Lower leg skin (tissue), 4 donors: ENCODE measurements at regions not wholly inside any gene's neighbourhood (a gene's known extent, or its start where the extent isn't known, plus 50 kb on each side); places are given as distances from the start of the nearest gene placed in this dataset.
A peak's percentile ranks its signal among the peaks of the same experiment; 100 is the strongest.

ENCODE experiments used
- DNase-seq, 2 donors: peaks; one replicate each; pipeline ENCODE4 v3.0.0-alpha.2; 2019; ENCODE audit warnings: low spot score in 2 of 2
- H3K4me3 ChIP-seq: fragments of 200-600 bp; sonication (generic); 2 replicates; pipeline ENCODE4 v1.5.1; 2017; ENCODE audit warnings: mild to moderate bottlenecking, low read depth; ENCODE audit not compliant: poor library complexity, severe bottlenecking
- CTCF ChIP-seq, 3 donors: fragments of 450-650 bp; IDR thresholded peaks; one replicate each; pipeline ENCODE4 v1.5.1; 2016; ENCODE audit warnings: antibody characterized with exemption in 3 of 3, mild to moderate bottlenecking in 3 of 3, moderate library complexity in 2 of 3
- POLR2A ChIP-seq, 2 donors: fragments of 450-650 bp; IDR thresholded peaks; one replicate each; pipeline ENCODE4 v1.6.1; 2016 to 2017; ENCODE audit warnings: antibody characterized with exemption in 2 of 2, mild to moderate bottlenecking in 1 of 2, moderate library complexity in 1 of 2
- WGBS, 2 donors: methylation state at CpG; one replicate each; pipeline ENCODE4 v1.1.5; 2018; 5-methylcytosine and 5-hydroxymethylcytosine counted together
- intact Hi-C: fragments of 100-400 bp; cut with DNase I; formaldehyde crosslinking; loops from one replicate; pipeline ENCODE4 v1.15.0; 2023; ENCODE audit warnings: low total_unique reads

- intact Hi-C loops = no loop called here
- 95 to 96% methylated on average over 4 of the region's 4 CpGs for WGBS, 2 donors
Measured at GRCh38 chr2:42115588-42115987, 53.6 kb upstream of the EML4 start.

GRCh38 chr2:42116195-42117181 is 52.7 kb upstream of the EML4 start:
- intact Hi-C loops = no loop called here
- 70 to 75% methylated on average over 5 of the region's 5 CpGs for WGBS, 2 donors

More at GRCh38 chr2:42115588-42115987, 53.6 kb upstream of the EML4 start:
- DNase-seq = peak in 1 of 2 donors; percentile 18
- TF ChIP-seq CTCF (IDR thresholded peaks at IDR 0.05) (no peak), POLR2A (IDR thresholded peaks at IDR 0.05) (no peak)
- no peak overlapping the region for H3K4me3 ChIP-seq

GRCh38 chr2:42117182-42117579 is 52.0 kb upstream of the EML4 start:
- 61 to 68% methylated on average over 3 of the region's 3 CpGs for WGBS, 2 donors
- H3K4me3 ChIP-seq = no peak overlapping the region
- intact Hi-C loops = no loop called here
- TF ChIP-seq POLR2A (IDR thresholded peaks at IDR 0.05) (no peak), CTCF (IDR thresholded peaks at IDR 0.05) (no peak)
- peak in 1 of 2 donors; percentile 18 for DNase-seq

More at GRCh38 chr2:42116195-42117181, 52.7 kb upstream of the EML4 start:
- no peak for DNase-seq
- no peak overlapping the region for H3K4me3 ChIP-seq
- no peak for TF ChIP-seq CTCF (IDR thresholded peaks at IDR 0.05)
- no peak for TF ChIP-seq POLR2A (IDR thresholded peaks at IDR 0.05)

GRCh38 chr2:42117923-42118753 is 51.0 kb upstream of the EML4 start:
- WGBS, 2 donors = 30 to 48% methylated on average over 1 of the region's 1 CpG
- DNase-seq = no peak
- TF ChIP-seq POLR2A (IDR thresholded peaks at IDR 0.05) (no peak), CTCF (IDR thresholded peaks at IDR 0.05) (no peak)

GRCh38 chr2:42118754-42119569 is 50.2 kb upstream of the EML4 start:
- TF ChIP-seq POLR2A (IDR thresholded peaks at IDR 0.05) (no peak), CTCF (IDR thresholded peaks at IDR 0.05) (no peak)
- DNase-seq = peak in 1 of 2 donors; percentile 4
- intact Hi-C loops = no loop called here
- WGBS, 2 donors = 56 to 62% methylated on average over 6 of the region's 6 CpGs
- H3K4me3 ChIP-seq = no peak overlapping the region

More at GRCh38 chr2:42117923-42118753, 51.0 kb upstream of the EML4 start:
- no peak overlapping the region for H3K4me3 ChIP-seq
- intact Hi-C loops = no loop called here
